Liver (tissue), 8 donors: ENCODE measurements at regions not wholly inside any gene's neighbourhood (a gene's known extent, or its start where the extent isn't known, plus 50 kb on each side); places are given as distances from the start of the nearest gene placed in this dataset.

Source experiments
- DNase-seq: peaks from one replicate; pipeline ENCODE4 v3.0.0-alpha.2; 2017; ENCODE audit warnings: low spot score
- H3K27ac ChIP-seq, 2 donors: one replicate each; pipeline ENCODE4 v1.7.0; 2013; ENCODE audit warnings: inconsistent platforms in 2 of 2, low read length in 2 of 2, control low read depth in 1 of 2, low read depth in 1 of 2, mild to moderate bottlenecking in 1 of 2
- H3K27me3 ChIP-seq, 4 donors: one replicate each; pipeline versions ENCODE4 v1.6.1 to v1.7.0; 2013; ENCODE audit warnings: low read length in 3 of 4, inconsistent platforms in 1 of 4, mild to moderate bottlenecking in 1 of 4, moderate library complexity in 1 of 4; ENCODE audit not compliant: control insufficient read depth in 4 of 4, insufficient read depth in 4 of 4
- H3K36me3 ChIP-seq, 4 donors: one replicate each; pipeline versions ENCODE4 v1.6.1 to v1.7.0; 2013; ENCODE audit warnings: low read length in 3 of 4, mild to moderate bottlenecking in 3 of 4, low read depth in 1 of 4, moderate library complexity in 1 of 4; ENCODE audit not compliant: control insufficient read depth in 4 of 4, insufficient read depth in 3 of 4
- H3K4me1 ChIP-seq, 4 donors: one replicate each; pipeline versions ENCODE4 v1.6.1 to v1.7.0; 2013; ENCODE audit warnings: low read length in 3 of 4, mild to moderate bottlenecking in 3 of 4, moderate library complexity in 1 of 4; ENCODE audit not compliant: control insufficient read depth in 4 of 4, insufficient read depth in 4 of 4
- H3K4me3 ChIP-seq, 3 donors: one replicate each; pipeline versions ENCODE4 v1.6.1 to v1.7.0; 2013; ENCODE audit warnings: low read length in 3 of 3, control low read depth in 1 of 3, low read depth in 1 of 3, mild to moderate bottlenecking in 1 of 3
- H3K9ac ChIP-seq, 2 donors: one replicate each; pipeline ENCODE4 v1.7.0; 2013; ENCODE audit warnings: low read length in 2 of 2, mild to moderate bottlenecking in 2 of 2, moderate library complexity in 2 of 2, control low read depth in 1 of 2, low read depth in 1 of 2
- H3K9me3 ChIP-seq, 4 donors: one replicate each; pipeline versions ENCODE4 v1.6.1 to v1.7.0; 2013; ENCODE audit warnings: low read length in 3 of 4; ENCODE audit not compliant: control insufficient read depth in 4 of 4
- ATF3 ChIP-seq: IDR thresholded peaks from 2 replicates; pipeline ENCODE4 v1.6.1; 2016; ENCODE audit warnings: antibody characterized with exemption
- CTCF ChIP-seq: fragments of 150-350 bp; IDR thresholded peaks from 2 replicates; pipeline ENCODE4 v1.5.1; 2017; ENCODE audit warnings: improper control_type of control experiment, low read depth, low read length; ENCODE audit not compliant: missing input control
- EGR1 ChIP-seq, 2 donors: IDR thresholded peaks; 2 replicates each; pipeline ENCODE4 v1.6.1; 2016 to 2018; ENCODE audit warnings: antibody characterized with exemption in 2 of 2, low read depth in 2 of 2
- FOXA1 ChIP-seq: IDR thresholded peaks from 2 replicates; pipeline ENCODE4 v1.6.1; 2016; ENCODE audit warnings: antibody characterized with exemption
- FOXA2 ChIP-seq: IDR thresholded peaks from 2 replicates; pipeline ENCODE4 v1.6.1; 2016; ENCODE audit warnings: antibody characterized with exemption
- GABPA ChIP-seq, 2 donors: IDR thresholded peaks in 1 of 2; conservative IDR thresholded peaks in 1 of 2; 2 replicates each; pipeline ENCODE4 v1.6.1; 2016; ENCODE audit warnings: antibody characterized with exemption in 2 of 2, mild to moderate bottlenecking in 1 of 2, moderate library complexity in 1 of 2
- HNF4A ChIP-seq, 2 donors: conservative IDR thresholded peaks; 2 replicates each; pipeline ENCODE4 v1.6.1; 2016; ENCODE audit warnings: antibody characterized with exemption in 2 of 2, mild to moderate bottlenecking in 2 of 2
- HNF4G ChIP-seq: IDR thresholded peaks from 2 replicates; pipeline ENCODE4 v1.6.1; 2016; ENCODE audit warnings: antibody characterized with exemption
- JUND ChIP-seq, 2 donors: IDR thresholded peaks; 2 replicates each; pipeline ENCODE4 v1.6.1; 2016; ENCODE audit warnings: antibody characterized with exemption in 2 of 2
- MAX ChIP-seq: IDR thresholded peaks from 2 replicates; pipeline ENCODE4 v1.6.1; 2016; ENCODE audit warnings: antibody characterized with exemption
- NR2F2 ChIP-seq: IDR thresholded peaks from 2 replicates; pipeline ENCODE4 v1.6.1; 2016; ENCODE audit warnings: antibody characterized with exemption
- RAD21 ChIP-seq, 2 donors: IDR thresholded peaks; 2 replicates each; pipeline ENCODE4 v1.6.1; 2016; ENCODE audit warnings: antibody characterized with exemption in 2 of 2, mild to moderate bottlenecking in 2 of 2
- REST ChIP-seq: IDR thresholded peaks from 2 replicates; pipeline ENCODE4 v1.6.1; 2016; ENCODE audit warnings: antibody characterized with exemption, mild to moderate bottlenecking
- RXRA ChIP-seq, 2 donors: IDR thresholded peaks; 2 replicates each; pipeline ENCODE4 v1.6.1; 2017 to 2018; ENCODE audit warnings: antibody characterized with exemption in 2 of 2, mild to moderate bottlenecking in 1 of 2
- SP1 ChIP-seq: IDR thresholded peaks from 2 replicates; pipeline ENCODE4 v1.6.1; 2018; ENCODE audit warnings: antibody characterized with exemption, mild to moderate bottlenecking
- TAF1 ChIP-seq: conservative IDR thresholded peaks from 2 replicates; pipeline ENCODE4 v1.6.1; 2016; ENCODE audit warnings: antibody characterized with exemption, mild to moderate bottlenecking
- YY1 ChIP-seq: IDR thresholded peaks from 2 replicates; pipeline ENCODE4 v1.6.1; 2016; ENCODE audit warnings: antibody characterized with exemption, mild to moderate bottlenecking
- ZBTB33 ChIP-seq: IDR thresholded peaks from 2 replicates; pipeline ENCODE4 v1.6.1; 2016; ENCODE audit warnings: antibody characterized with exemption
- WGBS: extraction: QIAGEN DNeasy Blood & Tissue Kit; methylation state at CpG from one replicate; pipeline ENCODE4 v1.1.7; 2013; 5-methylcytosine and 5-hydroxymethylcytosine counted together
- donor health status: healthy.
- donor health status: healthy.
- donor health status: healthy.
- donor health status: healthy.
- donor health status: healthy.

- peaks cover 0 to 5% (median 2%) of the 10 kb centered on the region in 4 donors for H3K27me3 ChIP-seq
- no peaks in the 10 kb centered on the region for H3K9me3 ChIP-seq
- no peaks in the 10 kb centered on the region for H3K4me1 ChIP-seq
- no peaks in the 10 kb centered on the region for H3K36me3 ChIP-seq
- WGBS = 70% methylated on average over 24 of the region's 24 CpGs
- DNase-seq = no peak
- H3K9ac ChIP-seq = no peak overlapping the region
- no peak overlapping the region for H3K27ac ChIP-seq
- TF ChIP-seq YY1 = no peak
- TF ChIP-seq HNF4G = no peak
- no peak for TF ChIP-seq SP1
- no peak for TF ChIP-seq MAX
- no peak for TF ChIP-seq JUND (IDR thresholded peaks at IDR 0.05)
- no peak for TF ChIP-seq FOXA1
- TF ChIP-seq CTCF = no peak
- TF ChIP-seq RAD21 (IDR thresholded peaks at IDR 0.05) = no peak
- TF ChIP-seq TAF1 = no peak
- no peak for TF ChIP-seq EGR1 (IDR thresholded peaks at IDR 0.05; ENCODE audit: low read depth in 2 of 2)
- TF ChIP-seq REST = no peak
- no peak for TF ChIP-seq GABPA (IDR thresholded peaks at IDR 0.05 in 1 of 2, conservative IDR thresholded peaks at IDR 0.05 in 1 of 2)
- TF ChIP-seq NR2F2 = no peak
- no peak for TF ChIP-seq FOXA2
- TF ChIP-seq HNF4A (conservative IDR thresholded peaks at IDR 0.05) = no peak
- TF ChIP-seq ZBTB33 = no peak
- TF ChIP-seq RXRA (IDR thresholded peaks at IDR 0.05) = no peak
- no peak for TF ChIP-seq ATF3
- H3K4me3 ChIP-seq = no peak overlapping the region
These were observed 231.3 kb upstream of the B3GAT1 start for GRCh38 chr11:134643115-134644012.
